ENCODE measurements at regions not wholly inside any gene's neighbourhood (a gene's known extent, or its start where the extent isn't known, plus 50 kb on each side); places are given as distances from the start of the nearest gene placed in this dataset.

- no peak for DNase-seq
Observed at GRCh38 chr7:156220078-156220605, 407.9 kb upstream of the SHH start.

GRCh38 chr7:156219307-156220077, 407.2 kb upstream of the SHH start:
- DNase-seq: no peak

- DNase-seq: no peak
Observed at GRCh38 chr7:156218544-156219306, 406.5 kb upstream of the SHH start.

GRCh38 chr7:156217803-156218202, 405.5 kb upstream of the SHH start:
- DNase-seq: no peak

GRCh38 chr7:156209087-156209486, 396.8 kb upstream of the SHH start:
- DNase-seq: no peak

GRCh38 chr7:156207306-156207705, 395.0 kb upstream of the SHH start:
- no peak for DNase-seq

- no peak for DNase-seq
Observed at GRCh38 chr7:156206174-156206573, 393.9 kb upstream of the SHH start.

GRCh38 chr7:156204820-156205219, 392.6 kb upstream of the SHH start:
- no peak for DNase-seq

GRCh38 chr7:156203923-156204322, 391.7 kb upstream of the SHH start:
- no peak for DNase-seq

- DNase-seq: no peak
Observed at GRCh38 chr7:156198277-156198676, 386.0 kb upstream of the SHH start.

GRCh38 chr7:156196649-156197048, 384.4 kb upstream of the SHH start:
- DNase-seq: no peak

GRCh38 chr7:156195276-156195675, 383.0 kb upstream of the SHH start:
- no peak for DNase-seq

GRCh38 chr7:156194813-156195212, 382.6 kb upstream of the SHH start:
- DNase-seq: no peak

GRCh38 chr7:156192921-156193320, 380.7 kb upstream of the SHH start:
- no peak for DNase-seq

GRCh38 chr7:156191090-156191489, 378.8 kb upstream of the SHH start:
- DNase-seq: no peak

- no peak for DNase-seq
Observed at GRCh38 chr7:156185076-156185475, 372.8 kb upstream of the SHH start.

- DNase-seq: no peak
Observed at GRCh38 chr7:156184164-156184563, 371.9 kb upstream of the SHH start.

- no peak for DNase-seq
Observed at GRCh38 chr7:156180451-156181229, 368.4 kb upstream of the SHH start.

- no peak for DNase-seq
Observed at GRCh38 chr7:156179872-156180390, 367.7 kb upstream of the SHH start.

GRCh38 chr7:156178857-156179256, 366.6 kb upstream of the SHH start:
- no peak for DNase-seq

- DNase-seq: no peak
Observed at GRCh38 chr7:156178214-156178613, 366.0 kb upstream of the SHH start.

- no peak for DNase-seq
Observed at GRCh38 chr7:156177422-156178055, 365.3 kb upstream of the SHH start.
